SU-DHL-6 (cell line): ENCODE measurements at regions not wholly inside any gene's neighbourhood (a gene's known extent, or its start where the extent isn't known, plus 50 kb on each side); places are given as distances from the start of the nearest gene placed in this dataset.

Source experiments
- H2AFZ ChIP-seq: fragments of 200-600 bp; sonication (generic); 2 replicates; pipeline ENCODE4 v1.6.1; 2014; ENCODE audit warnings: low read depth, mild to moderate bottlenecking, moderate library complexity, mixed read lengths, antibody characterized with exemption, low read length; ENCODE audit not compliant: severe bottlenecking
- H3F3A ChIP-seq: fragments of 200-600 bp; shearing (Covaris generic); 2 replicates; pipeline ENCODE4 v1.6.0; 2016; ENCODE audit warnings: antibody characterized with exemption, mild to moderate bottlenecking; ENCODE audit not compliant: insufficient read depth
- H3K27ac ChIP-seq: fragments of 200-600 bp; sonication (generic); 2 replicates; pipeline ENCODE4 v1.5.1; 2016; ENCODE audit warnings: low read depth, mild to moderate bottlenecking, low read length, moderate library complexity, mixed read lengths
- H3K27me3 ChIP-seq: fragments of 200-600 bp; sonication (generic), shearing (Covaris generic); 2 replicates; pipeline ENCODE4 v1.6.0; 2014; ENCODE audit warnings: mild to moderate bottlenecking, low read length
- H3K36me3 ChIP-seq: fragments of 200-600 bp; sonication (generic); 2 replicates; pipeline ENCODE4 v1.6.1; 2014; ENCODE audit warnings: mild to moderate bottlenecking, low read length, mixed read lengths
- H3K4me2 ChIP-seq: fragments of 300-600, 200-600 bp; shearing (Covaris generic), sonication (generic); 2 replicates; pipeline ENCODE4 v1.6.0; 2014; ENCODE audit warnings: low read length, low read depth, mild to moderate bottlenecking; ENCODE audit not compliant: poor library complexity, severe bottlenecking
- H3K4me3 ChIP-seq: fragments of 200-600 bp; sonication (generic); 2 replicates; pipeline ENCODE4 v1.5.1; 2014; ENCODE audit warnings: antibody characterized with exemption, low read length, mild to moderate bottlenecking, mixed read lengths; ENCODE audit not compliant: insufficient read depth, poor library complexity, severe bottlenecking
- H3K79me2 ChIP-seq: fragments of 200-600 bp; sonication (generic); 2 replicates; pipeline ENCODE4 v1.6.1; 2014; ENCODE audit warnings: mild to moderate bottlenecking, low read length, moderate library complexity; ENCODE audit not compliant: insufficient read depth
- H3K9ac ChIP-seq: fragments of 200-600 bp; sonication (generic); 2 replicates; pipeline ENCODE4 v1.7.0; 2014; ENCODE audit warnings: mild to moderate bottlenecking, low read length
- H3K9me2 ChIP-seq: fragments of 200-600 bp; sonication (generic); replicated peaks from 2 replicates; pipeline ENCODE4 v1.6.1; 2014; ENCODE audit warnings: low read length; ENCODE audit not compliant: insufficient read depth
- H3K9me3 ChIP-seq: fragments of 200-600 bp; sonication (generic); 2 replicates; pipeline ENCODE4 v1.6.1; 2014; ENCODE audit warnings: low read length, mixed read lengths; ENCODE audit not compliant: insufficient read depth
- H4K20me1 ChIP-seq: fragments of 200-600 bp; sonication (generic); 2 replicates; pipeline ENCODE4 v1.6.1; 2014; ENCODE audit warnings: low read depth, mild to moderate bottlenecking, antibody characterized with exemption, low read length, moderate library complexity, mixed read lengths
- CTCF ChIP-seq: fragments of 200-600 bp; sonication (generic); IDR thresholded peaks from one replicate; pipeline ENCODE4 v1.5.1; 2017; ENCODE audit warnings: antibody characterized with exemption, mild to moderate bottlenecking, low read length, moderate library complexity; ENCODE audit not compliant: insufficient read depth, poor library complexity, severe bottlenecking
- EZH2phosphoT487 ChIP-seq: fragments of 200-600 bp; sonication (generic), shearing (Covaris generic); conservative IDR thresholded peaks from 2 replicates; pipeline ENCODE4 v1.6.1; 2018; ENCODE audit warnings: mild to moderate bottlenecking, antibody characterized with exemption, low read length, moderate library complexity, mixed read lengths

DNA sequence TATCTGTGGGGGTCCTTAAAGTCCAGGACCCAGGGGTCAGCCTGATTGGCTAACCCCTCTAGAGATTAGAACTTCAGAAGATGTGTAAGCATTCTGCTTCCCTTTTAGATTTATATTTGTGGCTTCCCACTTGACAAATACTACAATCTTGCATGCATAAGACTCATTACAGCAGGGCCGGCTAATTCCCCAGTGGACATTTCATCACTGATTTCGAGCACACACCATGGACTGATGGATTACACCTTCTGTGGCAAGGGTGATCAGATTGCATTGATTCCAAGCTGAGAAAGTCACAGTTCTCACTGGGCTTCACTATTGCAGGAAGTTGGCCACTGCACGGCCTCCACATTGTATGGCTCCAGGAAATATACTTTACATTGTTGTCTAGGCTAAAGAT, 65.8 kb upstream of the DAPK1 start:
- Histone ChIP-seq H3K9ac (no peak overlapping the region), H3K9me3 (no peaks in the 10 kb centered on the region), H4K20me1 (no peaks in the 10 kb centered on the region), H3K79me2 (no peaks in the 10 kb centered on the region), H3K27ac (no peak overlapping the region), H3K9me2 (no peaks in the 10 kb centered on the region), H3F3A (no peaks in the 10 kb centered on the region), H3K27me3 (no peaks in the 10 kb centered on the region), H3K36me3 (no peaks in the 10 kb centered on the region), H3K4me3 (no peak overlapping the region), H2AFZ (no peak overlapping the region), H3K4me2 (no peak overlapping the region)
- TF ChIP-seq EZH2phosphoT487 (no peak), CTCF (no peak)

DNA sequence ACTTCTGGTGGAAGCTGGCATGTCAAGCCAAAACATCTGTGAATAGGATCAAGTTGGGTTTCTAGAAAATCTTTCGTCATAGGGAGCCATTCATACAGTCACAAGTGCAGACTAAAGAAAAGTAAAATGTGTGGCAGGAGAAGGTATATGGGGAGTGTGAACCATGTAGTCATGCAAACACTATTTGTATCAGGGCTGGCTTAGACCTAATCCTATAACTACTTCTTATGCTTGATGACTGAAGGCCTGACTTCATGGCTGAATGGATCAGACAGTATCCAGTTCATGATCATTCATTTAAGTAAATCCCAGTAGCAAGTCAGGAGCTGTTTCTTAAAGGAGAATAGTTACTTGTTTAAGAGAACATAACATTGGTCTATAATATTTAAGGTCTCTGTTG, 63.8 kb upstream of the DAPK1 start:
- TF ChIP-seq EZH2phosphoT487 (no peak), CTCF (no peak)

DNA sequence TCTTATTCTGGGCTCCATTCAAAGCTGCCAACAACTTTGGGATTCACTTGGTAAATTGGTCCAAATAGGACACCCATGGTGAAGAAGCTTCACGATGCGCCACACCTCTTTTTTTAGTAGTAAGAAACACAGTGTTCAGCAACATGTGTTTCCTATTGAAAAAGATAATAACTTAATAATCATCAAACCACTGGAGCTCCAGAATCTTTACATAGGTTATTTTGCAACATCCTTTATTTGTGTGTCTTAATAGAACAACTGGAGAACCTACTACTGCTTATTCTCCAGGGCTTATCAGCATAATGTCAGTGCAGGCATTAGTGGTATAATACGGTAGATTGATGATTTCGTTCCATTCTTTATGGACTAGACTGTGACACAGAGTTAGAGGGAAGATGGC, 63.3 kb upstream of the DAPK1 start:
- no peak overlapping the region for H3K27ac ChIP-seq
- no peaks in the 10 kb centered on the region for H3K36me3 ChIP-seq
- H3K79me2 ChIP-seq: no peaks in the 10 kb centered on the region
- no peaks in the 10 kb centered on the region for H3K9me2 ChIP-seq
- no peak overlapping the region for H3K4me2 ChIP-seq
- H3K27me3 ChIP-seq: no peaks in the 10 kb centered on the region
- H2AFZ ChIP-seq: no peak overlapping the region
- H3K4me3 ChIP-seq: no peak overlapping the region
- TF ChIP-seq CTCF (no peak), EZH2phosphoT487 (no peak)
- no peaks in the 10 kb centered on the region for H3K9me3 ChIP-seq
- no peak overlapping the region for H3K9ac ChIP-seq
- no peaks in the 10 kb centered on the region for H3F3A ChIP-seq
- H4K20me1 ChIP-seq: no peaks in the 10 kb centered on the region

More for the DNA sequence above, 63.8 kb upstream of the DAPK1 start:
- Histone ChIP-seq H3K9me2 (no peaks in the 10 kb centered on the region), H3F3A (no peaks in the 10 kb centered on the region), H3K36me3 (no peaks in the 10 kb centered on the region), H2AFZ (no peak overlapping the region), H3K4me2 (no peak overlapping the region), H3K9ac (no peak overlapping the region), H3K4me3 (no peak overlapping the region), H3K27ac (no peak overlapping the region), H3K27me3 (no peaks in the 10 kb centered on the region), H4K20me1 (no peaks in the 10 kb centered on the region), H3K9me3 (no peaks in the 10 kb centered on the region), H3K79me2 (no peaks in the 10 kb centered on the region)
